MCF 10A (cell line): ENCODE measurements at regions not wholly inside any gene's neighbourhood (a gene's known extent, or its start where the extent isn't known, plus 50 kb on each side); places are given as distances from the start of the nearest gene placed in this dataset.

Experiments used
- BruUV-seq: library from RNA; stranded (reverse); fragments of 400-500 nt; replicated peaks from 2 replicates; lab custom pipeline; 2021; lab: Mats Ljungman, UMichigan
- CTCF ChIA-PET: fragments of 300-600 bp; sonication (Branson Sonifier 250); formaldehyde crosslinking; extraction: SDS; loops from one replicate; lab custom pipeline; 2021; ENCODE audit warnings: antibody characterized with exemption, inconsistent platforms; lab: Yijun Ruan, JAX
- POLR2A ChIA-PET: fragments of 300-600, 350-650 bp; sonication (Branson Sonifier 250); formaldehyde crosslinking; extraction: SDS; loops from one replicate; lab custom pipeline; 2020; ENCODE audit warnings: antibody characterized with exemption, inconsistent platforms; lab: Yijun Ruan, JAX
- DNase-seq: peaks from one replicate; pipeline ENCODE4 v3.0.0-alpha.2; 2018; ENCODE audit not compliant: unreplicated experiment
- H3K27ac Mint-ChIP-seq: one replicate; pipeline ENCODE4 v1.8.0; 2022; ENCODE audit warnings: mild to moderate bottlenecking, low read depth, mixed read lengths; ENCODE audit not compliant: unreplicated experiment
- H3K27me3 Mint-ChIP-seq: one replicate; pipeline ENCODE4 v1.8.0; 2022; ENCODE audit warnings: mixed read lengths; ENCODE audit not compliant: insufficient read depth, unreplicated experiment
- H3K36me3 Mint-ChIP-seq: one replicate; pipeline ENCODE4 v1.8.0; 2022; ENCODE audit warnings: mild to moderate bottlenecking, moderate library complexity, mixed read lengths; ENCODE audit not compliant: insufficient read depth, unreplicated experiment
- H3K4me1 Mint-ChIP-seq: one replicate; pipeline ENCODE4 v1.8.0; 2022; ENCODE audit warnings: mixed read lengths; ENCODE audit not compliant: insufficient read depth, unreplicated experiment
- H3K4me3 Mint-ChIP-seq: one replicate; pipeline ENCODE4 v1.8.0; 2022; ENCODE audit warnings: mild to moderate bottlenecking, moderate library complexity, mixed read lengths; ENCODE audit not compliant: unreplicated experiment
- H3K9me3 Mint-ChIP-seq: one replicate; pipeline ENCODE4 v1.8.0; 2022; ENCODE audit warnings: mixed read lengths; ENCODE audit not compliant: unreplicated experiment
- CTCF ChIP-seq: fragments of 200-600 bp; IDR thresholded peaks from one replicate; pipeline ENCODE4 v1.8.0; 2022; ENCODE audit warnings: antibody characterized with exemption, mild to moderate bottlenecking; ENCODE audit not compliant: unreplicated experiment
- intact Hi-C: fragments of 100-400 bp; cut with micrococcal nuclease; formaldehyde crosslinking; loops from 2 replicates; pipeline ENCODE4 v1.14.1; 2022

GRCh38 chr6:9581155-9581554, 833.7 kb downstream of the TFAP2A start:
- ChIA-PET CTCF (no interaction called here), POLR2A (interaction anchor here (0.7 to 0.9 kb wide), 2 partner anchors 11 to 17 kb away, joined by 3 to 4 read pairs; no protein-coding TSS in a partner anchor)
- TF ChIP-seq CTCF: no peak
- no peak for DNase-seq
- H3K27ac Mint-ChIP-seq: no peak overlapping the region
- H3K27me3 Mint-ChIP-seq: no peaks in the 10 kb centered on the region
- no peaks in the 10 kb centered on the region for H3K9me3 Mint-ChIP-seq
- no peak overlapping the region for H3K4me3 Mint-ChIP-seq
- no TSS peak for BruUV-seq
- intact Hi-C loops: no loop called here
- no peaks in the 10 kb centered on the region for H3K4me1 Mint-ChIP-seq
- no peaks in the 10 kb centered on the region for H3K36me3 Mint-ChIP-seq

GRCh38 chr6:9576521-9576920, 838.4 kb downstream of the TFAP2A start:
- Mint-ChIP-seq H3K36me3 (no peaks in the 10 kb centered on the region), H3K9me3 (no peaks in the 10 kb centered on the region), H3K4me3 (no peak overlapping the region), H3K4me1 (no peaks in the 10 kb centered on the region), H3K27me3 (no peaks in the 10 kb centered on the region), H3K27ac (no peak overlapping the region)
- POLR2A ChIA-PET: no interaction called here
- BruUV-seq: no TSS peak
- no peak for TF ChIP-seq CTCF
- CTCF ChIA-PET: interaction anchor here (1.0 kb wide), 1 partner anchor 10 kb away, joined by 4 read pairs; no protein-coding TSS in a partner anchor
- intact Hi-C loops: no loop called here
- no peak for DNase-seq

- DNase-seq: no peak
- POLR2A ChIA-PET: no interaction called here
- H3K4me1 Mint-ChIP-seq: no peaks in the 10 kb centered on the region
- no TSS peak for BruUV-seq
- H3K27ac Mint-ChIP-seq: no peak overlapping the region
- H3K27me3 Mint-ChIP-seq: no peaks in the 10 kb centered on the region
- no peaks in the 10 kb centered on the region for H3K9me3 Mint-ChIP-seq
- intact Hi-C loops: no loop called here
- H3K4me3 Mint-ChIP-seq: no peak overlapping the region
- H3K36me3 Mint-ChIP-seq: no peaks in the 10 kb centered on the region
- CTCF ChIA-PET: no interaction called here
- no peak for TF ChIP-seq CTCF
These were observed 848.8 kb downstream of the TFAP2A start for GRCh38 chr6:9566096-9566495.

GRCh38 chr6:9564021-9564420, 850.9 kb downstream of the TFAP2A start:
- Mint-ChIP-seq H3K4me1 (no peaks in the 10 kb centered on the region), H3K4me3 (no peak overlapping the region), H3K36me3 (no peaks in the 10 kb centered on the region), H3K27me3 (no peaks in the 10 kb centered on the region), H3K27ac (no peak overlapping the region), H3K9me3 (no peaks in the 10 kb centered on the region)
- ChIA-PET CTCF (interaction anchor here (0.6 kb wide), 1 partner anchor 289 kb away, joined by 3 read pairs; no protein-coding TSS in a partner anchor), POLR2A (interaction anchor here (0.6 kb wide), 1 partner anchor 17 kb away, joined by 4 read pairs; no protein-coding TSS in a partner anchor)
- no peak for TF ChIP-seq CTCF
- intact Hi-C loops: no loop called here
- DNase-seq: no peak
- BruUV-seq: no TSS peak
